Fibroblast of lung (primary cell): ENCODE measurements at regions not wholly inside any gene's neighbourhood (a gene's known extent, or its start where the extent isn't known, plus 50 kb on each side); places are given as distances from the start of the nearest gene placed in this dataset.

Source experiments
- CTCF ChIP-seq, 2 donors: IDR thresholded peaks in 1 of 2; conservative IDR thresholded peaks in 1 of 2; 1 replicate in 1 of 2; 2 replicates in 1 of 2; pipeline ENCODE4 v1.5.1; 2011 to 2012; ENCODE audit warnings: low read length in 2 of 2, control low read depth in 1 of 2, inconsistent platforms in 1 of 2, low read depth in 1 of 2, mild to moderate bottlenecking in 1 of 2
- EZH2 ChIP-seq: IDR thresholded peaks from 2 replicates; pipeline ENCODE4 v1.5.1; 2012; ENCODE audit warnings: low read length, control low read depth, mild to moderate bottlenecking; ENCODE audit errors: missing control alignments

DNA sequence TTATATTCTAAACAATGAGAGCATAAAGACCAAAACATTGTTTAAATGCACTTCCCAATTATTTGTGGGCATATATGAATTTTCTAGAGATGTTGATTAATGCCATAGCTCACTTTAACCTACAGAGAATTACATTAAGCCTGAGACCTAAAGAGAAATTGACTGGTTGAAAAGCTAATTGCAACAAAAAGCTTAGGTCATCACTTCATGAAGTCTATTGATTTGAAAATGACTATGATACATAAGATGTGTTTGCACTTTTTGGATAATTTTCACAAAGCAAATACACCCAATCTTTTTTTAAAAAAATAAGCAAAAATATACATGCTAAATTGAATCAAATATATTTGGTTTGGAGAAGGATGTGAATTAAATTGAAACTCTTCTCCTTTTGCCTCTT, 532.8 kb upstream of the GOLIM4 start:
- TF ChIP-seq CTCF (conservative IDR thresholded peaks at IDR 0.05 in 1 of 2, IDR thresholded peaks at IDR 0.05 in 1 of 2; ENCODE audit: low read depth in 1 of 2, low read length in 2 of 2), result no peak
- TF ChIP-seq EZH2, result no peak
